ENCODE measurements at regions not wholly inside any gene's neighbourhood (a gene's known extent, or its start where the extent isn't known, plus 50 kb on each side); places are given as distances from the start of the nearest gene placed in this dataset.
"Not testable (repeated sequence)": the region's sequence is repeated elsewhere in the genome, so short reads cannot be mapped to it uniquely, and the experiment has no call there.

- DNase-seq (ENCODE audit: low spot score), result no peak
Measured at GRCh38 chr11:23873406-23873805, 623.4 kb upstream of the LUZP2 start.

- DNase-seq (ENCODE audit: low spot score), result no peak
Measured at GRCh38 chr11:23875176-23875850, 621.5 kb upstream of the LUZP2 start.

- DNase-seq (ENCODE audit: low spot score), result not testable (repeated sequence)
Measured at GRCh38 chr11:23883426-23884048, 613.3 kb upstream of the LUZP2 start.

GRCh38 chr11:23884341-23884740, 612.5 kb upstream of the LUZP2 start:
- DNase-seq (ENCODE audit: low spot score), result no peak

- DNase-seq (ENCODE audit: low spot score), result no peak
Measured at GRCh38 chr11:23885801-23886200, 611.1 kb upstream of the LUZP2 start.

- not testable (repeated sequence) for DNase-seq (ENCODE audit: low spot score)
Measured at GRCh38 chr11:23887122-23887521, 609.7 kb upstream of the LUZP2 start.

- no peak for DNase-seq (ENCODE audit: low spot score)
Measured at GRCh38 chr11:23893126-23893525, 603.7 kb upstream of the LUZP2 start.

- no peak for DNase-seq (ENCODE audit: low spot score)
Measured at GRCh38 chr11:23897453-23898286, 599.2 kb upstream of the LUZP2 start.

- DNase-seq (ENCODE audit: low spot score), result no peak
Measured at GRCh38 chr11:23903044-23903704, 593.7 kb upstream of the LUZP2 start.

GRCh38 chr11:23919455-23919854, 577.4 kb upstream of the LUZP2 start:
- no peak for DNase-seq (ENCODE audit: low spot score)

GRCh38 chr11:23923357-23923756, 573.5 kb upstream of the LUZP2 start:
- no peak for DNase-seq (ENCODE audit: low spot score)

- no peak for DNase-seq (ENCODE audit: low spot score)
Measured at GRCh38 chr11:23924226-23924625, 572.6 kb upstream of the LUZP2 start.

- DNase-seq (ENCODE audit: low spot score), result no peak
Measured at GRCh38 chr11:23931443-23931842, 565.4 kb upstream of the LUZP2 start.

- no peak for DNase-seq (ENCODE audit: low spot score)
Measured at GRCh38 chr11:23932485-23932898, 564.4 kb upstream of the LUZP2 start.

GRCh38 chr11:23933721-23934120, 563.1 kb upstream of the LUZP2 start:
- no peak for DNase-seq (ENCODE audit: low spot score)

- not testable (repeated sequence) for DNase-seq (ENCODE audit: low spot score)
Measured at GRCh38 chr11:23934671-23935270, 562.1 kb upstream of the LUZP2 start.

GRCh38 chr11:23942117-23942815, 554.6 kb upstream of the LUZP2 start:
- not testable (repeated sequence) for DNase-seq (ENCODE audit: low spot score)

GRCh38 chr11:23944923-23945322, 551.9 kb upstream of the LUZP2 start:
- DNase-seq (ENCODE audit: low spot score), result no peak

- no peak for DNase-seq (ENCODE audit: low spot score)
Measured at GRCh38 chr11:23947883-23948282, 549.0 kb upstream of the LUZP2 start.

- DNase-seq (ENCODE audit: low spot score), result no peak
Measured at GRCh38 chr11:23948851-23949250, 548.0 kb upstream of the LUZP2 start.

GRCh38 chr11:23953951-23954710, 542.7 kb upstream of the LUZP2 start:
- no peak for DNase-seq (ENCODE audit: low spot score)

All from activated CD4-positive, alpha-beta T cell treated with anti-CD3 and anti-CD28 coated beads, Interleukin-2, Interleukin-4, amounts not matched to agents 100 ng/mL and 50 ng/mL, durations not matched to agents 16 hours and 8 hours (primary cell).